Ovary (tissue), 7 donors: ENCODE measurements at regions not wholly inside any gene's neighbourhood (a gene's known extent, or its start where the extent isn't known, plus 50 kb on each side); places are given as distances from the start of the nearest gene placed in this dataset.

Experiments used
- DNase-seq, 5 donors: peaks; one replicate each; pipeline ENCODE4 v3.0.0-alpha.2; 2019 to 2020
- H3K27ac ChIP-seq, 2 donors: fragments of 200-600 bp; one replicate each; pipeline versions ENCODE4 v1.5.1 to v1.8.0; 2019 to 2022
- H3K27me3 ChIP-seq: fragments of 200-600 bp; one replicate; pipeline ENCODE4 v1.8.0; 2022
- H3K36me3 ChIP-seq: fragments of 200-600 bp; sonication (generic); one replicate; pipeline ENCODE4 v1.5.1; 2019
- H3K4me1 ChIP-seq: one replicate; pipeline ENCODE4 v1.8.1; 2013; ENCODE audit warnings: mild to moderate bottlenecking, moderate library complexity; ENCODE audit not compliant: insufficient read depth
- H3K4me3 ChIP-seq: fragments of 200-600 bp; sonication (generic); one replicate; pipeline ENCODE4 v1.5.1; 2017
- H3K9me3 ChIP-seq, 2 donors: fragments of 200-600 bp in 1 of 2; sonication (generic) in 1 of 2; one replicate each; pipeline versions ENCODE4 v1.5.1 to v1.8.1; 2013 to 2019; ENCODE audit warnings: mild to moderate bottlenecking in 1 of 2, moderate library complexity in 1 of 2
- CTCF ChIP-seq, 3 donors: fragments of 450-650 bp in 2 of 3; fragments of 200-600 bp in 1 of 3; IDR thresholded peaks; one replicate each; pipeline versions ENCODE4 v1.5.1 to v1.8.0; 2016 to 2022; ENCODE audit warnings: antibody characterized with exemption in 3 of 3, mild to moderate bottlenecking in 1 of 3
- EP300 ChIP-seq: sonication (generic); formaldehyde crosslinking; IDR thresholded peaks from one replicate; pipeline ENCODE4 v1.6.1; 2017; ENCODE audit warnings: antibody characterized with exemption
- POLR2A ChIP-seq: fragments of 450-650 bp; IDR thresholded peaks from one replicate; pipeline ENCODE4 v1.6.1; 2017; ENCODE audit warnings: antibody characterized with exemption, mild to moderate bottlenecking, moderate library complexity
- WGBS, 3 donors: extraction: QIAGEN DNeasy Blood & Tissue Kit in 1 of 3; methylation state at CpG; one replicate each; pipeline versions ENCODE4 v1.1.5 to v1.1.7; 2013 to 2017; 5-methylcytosine and 5-hydroxymethylcytosine counted together
- intact Hi-C, 4 donors: fragments of 100-400 bp; cut with DNase I; formaldehyde crosslinking; loops; one replicate each; pipeline versions ENCODE4 v1.11.0 to v1.15.1; 2022 to 2023
- donor health status: DM: no; HTN: no; CAD: no; lungs with moderate emphysema.
- donor health status: DM: no; HTN: no; CAD: no.
- donor health status: Bipolar disorder and iron deficiency.
- donor health status: DM: no; HTN: no; CAD: no.
- donor health status: DM: yes; HTN: yes; CAD: no.

DNA sequence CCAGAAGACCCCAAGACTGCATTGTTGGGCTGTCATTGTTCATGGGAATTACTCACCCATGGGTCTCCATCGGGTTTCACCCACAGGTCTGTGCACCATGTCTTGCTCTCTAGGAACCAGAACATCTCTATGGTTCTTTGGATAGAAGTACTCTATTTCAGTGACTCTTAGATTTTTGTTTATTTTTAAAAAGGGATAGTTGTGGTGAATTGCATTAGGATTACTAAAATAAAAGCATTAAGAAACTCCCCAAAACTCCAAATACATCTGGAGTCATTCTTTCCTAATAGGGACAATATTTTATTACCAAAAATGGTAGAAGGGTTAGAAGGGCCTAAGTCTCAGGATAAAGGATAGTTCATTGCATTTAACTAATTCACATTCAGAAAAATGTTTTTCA lies 166.9 kb upstream of the TNFAIP3 start:
- H3K4me3 ChIP-seq, result no peak overlapping the region
- TF ChIP-seq CTCF (IDR thresholded peaks at IDR 0.05), result no peak
- TF ChIP-seq EP300, result no peak
- TF ChIP-seq POLR2A, result no peak
- WGBS, 3 donors, result 69 to 74% (median 71%) methylated on average over 1 of the region's 1 CpG
- peak overlapping the region; percentile 50 to 88 for H3K27ac ChIP-seq
- DNase-seq, result no peak
- peaks cover 33% of the 10 kb centered on the region for H3K4me1 ChIP-seq
- no peaks in the 10 kb centered on the region for H3K27me3 ChIP-seq
- H3K36me3 ChIP-seq, result no peaks in the 10 kb centered on the region
- H3K9me3 ChIP-seq, result no peaks in the 10 kb centered on the region
- intact Hi-C loops, result loop anchor here in 1 of 4 donors (10.0 kb wide), 1 partner anchor 245 kb away; no protein-coding TSS in a partner anchor

DNA sequence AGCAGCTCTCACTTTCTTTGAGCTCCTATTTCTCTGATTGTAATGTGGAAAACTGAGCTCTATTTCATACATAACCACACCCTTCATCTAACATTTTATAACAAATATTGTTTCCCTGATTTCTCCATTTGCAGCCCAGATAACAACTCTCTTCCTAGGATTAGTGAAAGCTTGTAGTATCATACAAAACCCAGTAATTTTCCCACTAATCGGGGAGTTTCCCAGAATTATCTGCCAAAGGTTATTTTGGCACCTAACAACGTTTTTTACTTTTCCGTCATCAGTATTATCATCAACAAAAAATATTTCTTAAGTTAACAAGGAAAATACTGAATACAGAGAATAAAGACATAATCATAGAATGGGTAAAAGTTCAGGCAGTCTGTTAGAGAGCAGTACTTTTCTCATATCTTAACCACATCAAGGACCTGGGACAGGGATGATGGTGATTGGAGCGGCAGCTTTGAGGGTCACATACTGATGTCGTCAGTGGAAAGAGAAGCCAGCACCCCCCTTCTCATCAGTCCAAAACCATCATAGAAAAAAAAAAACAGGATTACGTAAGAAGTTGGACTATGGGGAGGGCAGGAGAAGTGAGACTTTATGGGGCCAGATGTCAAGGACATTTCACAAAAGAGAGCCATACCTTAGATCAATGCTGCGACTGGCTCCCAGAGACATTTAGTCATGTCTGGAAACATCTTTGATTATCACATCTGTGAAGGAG lies 166.1 kb upstream of the TNFAIP3 start:
- intact Hi-C loops, result loop anchor here in 1 of 4 donors (10.0 kb wide), 1 partner anchor 244 kb away; no protein-coding TSS in a partner anchor
- H3K4me3 ChIP-seq, result no peak overlapping the region
- DNase-seq, result peak; percentile 53 to 76 (median 58)
- H3K27ac ChIP-seq, result peak overlapping the region; percentile 43 to 88
- WGBS, 3 donors, result 6 to 17% (median 10%) methylated on average over 7 of the region's 7 CpGs
- TF ChIP-seq CTCF (IDR thresholded peaks at IDR 0.05) (no peak), POLR2A (no peak), EP300 (no peak)
- H3K27me3 ChIP-seq, result no peaks in the 10 kb centered on the region
- peaks cover 37% of the 10 kb centered on the region for H3K4me1 ChIP-seq
- no peaks in the 10 kb centered on the region for H3K36me3 ChIP-seq
- H3K9me3 ChIP-seq, result no peaks in the 10 kb centered on the region

DNA sequence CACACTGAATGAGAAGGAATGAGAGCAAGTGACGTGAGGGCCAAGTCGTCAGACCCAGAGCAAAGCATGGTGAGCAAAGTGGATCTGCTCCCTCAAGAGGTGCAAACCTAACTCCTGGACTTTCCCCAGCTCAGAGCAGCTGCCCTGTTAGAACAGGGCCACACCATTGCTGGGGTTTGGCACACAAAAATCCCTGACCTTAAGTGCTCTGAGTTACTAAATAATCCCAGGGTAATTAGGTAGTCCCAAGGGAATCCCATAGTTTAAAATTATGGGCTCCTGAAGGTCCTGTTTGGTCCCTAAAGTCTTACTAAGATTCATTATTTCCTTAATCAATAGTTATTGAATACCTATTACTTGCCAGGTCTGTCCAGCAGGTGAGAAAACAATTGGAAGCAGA lies 165.1 kb upstream of the TNFAIP3 start:
- intact Hi-C loops, result loop anchor here in 1 of 4 donors (10.0 kb wide), 1 partner anchor 243 kb away; no protein-coding TSS in a partner anchor
- no peak overlapping the region for H3K4me3 ChIP-seq
- TF ChIP-seq EP300, result no peak
- no peaks in the 10 kb centered on the region for H3K36me3 ChIP-seq
- WGBS, 3 donors, result 93 to 96% (median 96%) methylated on average over 2 of the region's 2 CpGs
- peak overlapping the region; percentile 43 to 88 for H3K27ac ChIP-seq
- peaks cover 34% of the 10 kb centered on the region for H3K4me1 ChIP-seq
- no peaks in the 10 kb centered on the region for H3K9me3 ChIP-seq
- no peak for DNase-seq
- no peaks in the 10 kb centered on the region for H3K27me3 ChIP-seq

DNA sequence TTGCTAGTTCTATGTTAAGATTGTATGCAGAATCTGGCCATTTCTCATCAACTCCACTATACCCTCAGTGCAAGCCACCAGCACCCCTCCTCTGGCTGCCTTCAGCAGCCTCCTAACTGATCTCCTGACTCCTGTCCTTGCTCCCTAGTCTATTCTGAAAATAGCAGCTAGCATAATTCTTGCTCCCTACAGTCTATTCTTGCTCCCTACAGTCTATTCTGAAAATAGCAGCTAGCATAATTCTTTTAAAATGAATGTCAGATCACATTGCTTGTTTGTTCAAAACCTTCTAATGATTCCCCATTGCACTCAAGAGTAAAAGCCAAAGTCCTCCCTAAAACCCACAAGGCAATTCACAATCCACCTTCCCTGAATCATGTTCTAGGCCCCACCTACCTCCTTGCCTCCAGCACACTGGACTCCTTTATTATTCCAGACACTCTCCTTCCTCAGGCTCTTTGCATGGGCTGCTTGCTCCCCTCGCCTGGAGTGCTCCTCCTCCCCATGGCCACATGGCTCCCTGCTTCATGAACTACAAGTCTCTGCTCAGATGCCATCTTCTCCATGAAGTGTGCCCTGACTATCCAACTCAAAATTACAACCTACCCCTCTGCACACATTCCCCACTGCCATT lies 164.2 kb upstream of the TNFAIP3 start:
- Histone ChIP-seq H3K27ac (peak overlapping the region in 1 of 2 donors; percentile 88), H3K27me3 (no peaks in the 10 kb centered on the region), H3K4me3 (no peak overlapping the region), H3K4me1 (peaks cover 29% of the 10 kb centered on the region), H3K36me3 (no peaks in the 10 kb centered on the region), H3K9me3 (no peaks in the 10 kb centered on the region)
- no peak for DNase-seq
- no peak for TF ChIP-seq POLR2A
- no peak for TF ChIP-seq EP300
- no peak for TF ChIP-seq CTCF (IDR thresholded peaks at IDR 0.05)
- 89 to 93% (median 90%) methylated on average over 1 of the region's 1 CpG for WGBS, 3 donors
- intact Hi-C loops, result loop anchor here in 1 of 4 donors (10.0 kb wide), 1 partner anchor 242 kb away; no protein-coding TSS in a partner anchor

DNA sequence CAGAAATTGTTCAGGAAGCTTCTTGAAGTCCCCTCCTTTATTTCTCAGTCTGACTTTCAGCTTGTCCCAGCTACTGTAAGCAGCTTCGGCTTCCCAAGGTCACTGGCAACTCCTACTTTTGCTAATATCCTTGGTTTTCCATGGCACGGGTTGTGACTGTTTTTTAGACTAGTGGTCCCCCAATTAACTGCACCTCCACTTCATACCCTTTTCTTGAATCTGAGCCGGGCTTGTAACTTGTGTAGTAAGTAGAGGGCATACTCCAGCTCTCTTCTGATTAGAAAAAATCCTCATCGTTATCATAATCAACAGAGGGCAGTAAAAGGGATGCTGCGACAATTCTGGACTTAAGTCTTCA lies 162.3 kb upstream of the TNFAIP3 start:
- Histone ChIP-seq H3K36me3 (no peaks in the 10 kb centered on the region), H3K4me3 (no peak overlapping the region), H3K27ac (peak overlapping the region; percentile 36 to 63), H3K9me3 (no peaks in the 10 kb centered on the region), H3K27me3 (no peaks in the 10 kb centered on the region), H3K4me1 (peaks cover 26% of the 10 kb centered on the region)
- TF ChIP-seq POLR2A (no peak), EP300 (no peak), CTCF (IDR thresholded peaks at IDR 0.05) (no peak)
- 7 to 18% (median 7%) methylated on average over 5 of the region's 5 CpGs for whole genome bisulfite sequencing, 3 donors
- intact Hi-C loops, result loop anchor here (2.0 to 10.0 kb wide), 6 partner anchors 98 to 240 kb away; partner anchors contain the start of gene TNFAIP3 (in 2 of the 4)
- DNase-seq, result peak in 1 of 5 donors; percentile 43
